Activated T-helper 1 cell treated with Interleukin-2 at 50 U/mL for 16 hours (primary cell): ENCODE measurements at regions not wholly inside any gene's neighbourhood (a gene's known extent, or its start where the extent isn't known, plus 50 kb on each side); places are given as distances from the start of the nearest gene placed in this dataset.

Source experiments
- DNase-seq: peaks from one replicate; pipeline ENCODE4 v3.0.0-alpha.2; 2020; ENCODE audit warnings: low read depth

GRCh38 chr4:189279188-189279587 is 661.5 kb upstream of the FRG1 start:
- DNase-seq, result no peak

- DNase-seq, result no peak
Observed at GRCh38 chr4:189285377-189285776, 655.3 kb upstream of the FRG1 start.

- no peak for DNase-seq
Observed at GRCh38 chr4:189291939-189292338, 648.7 kb upstream of the FRG1 start.

- DNase-seq, result no peak
Observed at GRCh38 chr4:189293459-189293858, 647.2 kb upstream of the FRG1 start.

- no peak for DNase-seq
Observed at GRCh38 chr4:189294574-189294973, 646.1 kb upstream of the FRG1 start.

GRCh38 chr4:189299706-189300105 is 641.0 kb upstream of the FRG1 start:
- no peak for DNase-seq

- DNase-seq, result no peak
Observed at GRCh38 chr4:189301692-189302091, 639.0 kb upstream of the FRG1 start.

GRCh38 chr4:189302719-189303118 is 638.0 kb upstream of the FRG1 start:
- DNase-seq, result no peak

GRCh38 chr4:189304167-189304566 is 636.5 kb upstream of the FRG1 start:
- DNase-seq, result no peak

GRCh38 chr4:189304809-189305208 is 635.9 kb upstream of the FRG1 start:
- DNase-seq, result no peak

GRCh38 chr4:189305500-189305899 is 635.2 kb upstream of the FRG1 start:
- no peak for DNase-seq

- DNase-seq, result no peak
Observed at GRCh38 chr4:189311251-189311650, 629.4 kb upstream of the FRG1 start.

- no peak for DNase-seq
Observed at GRCh38 chr4:189313064-189313463, 627.6 kb upstream of the FRG1 start.

- no peak for DNase-seq
Observed at GRCh38 chr4:189313861-189314513, 626.7 kb upstream of the FRG1 start.

GRCh38 chr4:189322426-189322825 is 618.2 kb upstream of the FRG1 start:
- DNase-seq, result no peak

- DNase-seq, result no peak
Observed at GRCh38 chr4:189341881-189342280, 598.8 kb upstream of the FRG1 start.

- no peak for DNase-seq
Observed at GRCh38 chr4:189355590-189355989, 585.1 kb upstream of the FRG1 start.

- no peak for DNase-seq
Observed at GRCh38 chr4:189362364-189362763, 578.3 kb upstream of the FRG1 start.

GRCh38 chr4:189364032-189364449 is 576.6 kb upstream of the FRG1 start:
- DNase-seq, result no peak

GRCh38 chr4:189365451-189365850 is 575.2 kb upstream of the FRG1 start:
- DNase-seq, result no peak

GRCh38 chr4:189367832-189368231 is 572.8 kb upstream of the FRG1 start:
- DNase-seq, result no peak

- DNase-seq, result no peak
Observed at GRCh38 chr4:189374176-189374575, 566.5 kb upstream of the FRG1 start.

GRCh38 chr4:189376901-189377300 is 563.8 kb upstream of the FRG1 start:
- no peak for DNase-seq

GRCh38 chr4:189377569-189377968 is 563.1 kb upstream of the FRG1 start:
- DNase-seq, result no peak

GRCh38 chr4:189385098-189385497 is 555.6 kb upstream of the FRG1 start:
- DNase-seq, result no peak
